ENCODE measurements at regions not wholly inside any gene's neighbourhood (a gene's known extent, or its start where the extent isn't known, plus 50 kb on each side); places are given as distances from the start of the nearest gene placed in this dataset.

GRCh38 chr13:95437561-95437960, 115.0 kb upstream of the CLDN10 start:
- TF ChIP-seq POLR2A (IDR thresholded peaks at IDR 0.05; ENCODE audit: low read depth, low read length) (no peak), EZH2 (IDR thresholded peaks at IDR 0.05; ENCODE audit: borderline replicate concordance, low read depth, low read length, severe bottlenecking) (no peak), FOS (IDR thresholded peaks at IDR 0.05; ENCODE audit: borderline replicate concordance, insufficient read depth, low read length) (no peak)
